ENCODE measurements at regions not wholly inside any gene's neighbourhood (a gene's known extent, or its start where the extent isn't known, plus 50 kb on each side); places are given as distances from the start of the nearest gene placed in this dataset.

- DNase-seq, result no peak
- Histone ChIP-seq H3K79me1 (ENCODE audit: low read length) (no peaks in the 10 kb centered on the region), H2AFZ (ENCODE audit: insufficient read depth, low read length, poor library complexity) (no peak overlapping the region), H4K12ac (ENCODE audit: low read depth, low read length) (no peak overlapping the region), H3K4me1 (ENCODE audit: control insufficient read depth in 1 of 2, insufficient read depth in 2 of 2, low read length in 2 of 2) (no peaks in the 10 kb centered on the region), H3K27ac (ENCODE audit: low read depth, low read length) (no peak overlapping the region), H2BK120ac (ENCODE audit: insufficient read depth, low read length, poor library complexity) (no peak overlapping the region), H4K8ac (ENCODE audit: low read depth, low read length) (no peak overlapping the region), H2BK5ac (ENCODE audit: low read depth, low read length, poor library complexity) (no peak overlapping the region), H3K9me3 (ENCODE audit: insufficient read depth, low read depth, low read length) (peaks cover 3% of the 10 kb centered on the region), H2BK12ac (ENCODE audit: low read length) (no peak overlapping the region), H3K4me3 (ENCODE audit: low read depth, low read length) (no peak overlapping the region), H3K79me2 (ENCODE audit: control insufficient read depth, insufficient read depth, low read length, poor library complexity) (no peaks in the 10 kb centered on the region), H2AK5ac (ENCODE audit: low read length) (no peak overlapping the region), H3K9ac (ENCODE audit: low read length) (no peak overlapping the region), H3K4ac (ENCODE audit: low read depth, low read length) (no peak overlapping the region), H3K36me3 (ENCODE audit: control insufficient read depth in 1 of 2, insufficient read depth in 2 of 2, low read length in 2 of 2) (no peaks in the 10 kb centered on the region), H3K27me3 (ENCODE audit: insufficient read depth, low read length) (no peaks in the 10 kb centered on the region), H3K18ac (ENCODE audit: low read length) (no peak overlapping the region), H3K4me2 (ENCODE audit: low read length) (no peak overlapping the region), H3K14ac (ENCODE audit: low read length) (no peak overlapping the region), H4K91ac (ENCODE audit: low read depth, low read length) (no peak overlapping the region), H3K23ac (ENCODE audit: low read length) (no peak overlapping the region)
- WGBS (ENCODE audit: extremely low coverage, insufficient coverage, insufficient read length), result no CpG with 5 or more reads among the region's 8 CpGs
Observed at GRCh38 chr2:501667-502066, 175.5 kb downstream of the TMEM18 start.

- Histone ChIP-seq H3K4me3 (ENCODE audit: low read depth, low read length) (no peak overlapping the region), H4K12ac (ENCODE audit: low read depth, low read length) (no peak overlapping the region), H3K36me3 (ENCODE audit: control insufficient read depth in 1 of 2, insufficient read depth in 2 of 2, low read length in 2 of 2) (no peaks in the 10 kb centered on the region), H3K18ac (ENCODE audit: low read length) (no peak overlapping the region), H2AK5ac (ENCODE audit: low read length) (no peak overlapping the region), H3K9me3 (ENCODE audit: insufficient read depth, low read depth, low read length) (peaks cover 3% of the 10 kb centered on the region), H3K27ac (ENCODE audit: low read depth, low read length) (no peak overlapping the region), H4K8ac (ENCODE audit: low read depth, low read length) (no peak overlapping the region), H3K79me1 (ENCODE audit: low read length) (no peaks in the 10 kb centered on the region), H3K27me3 (ENCODE audit: insufficient read depth, low read length) (no peaks in the 10 kb centered on the region), H3K4me1 (ENCODE audit: control insufficient read depth in 1 of 2, insufficient read depth in 2 of 2, low read length in 2 of 2) (no peaks in the 10 kb centered on the region), H3K23ac (ENCODE audit: low read length) (no peak overlapping the region), H3K14ac (ENCODE audit: low read length) (no peak overlapping the region), H2BK12ac (ENCODE audit: low read length) (no peak overlapping the region), H2BK5ac (ENCODE audit: low read depth, low read length, poor library complexity) (no peak overlapping the region), H4K91ac (ENCODE audit: low read depth, low read length) (no peak overlapping the region), H3K4me2 (ENCODE audit: low read length) (no peak overlapping the region), H3K4ac (ENCODE audit: low read depth, low read length) (no peak overlapping the region), H2BK120ac (ENCODE audit: insufficient read depth, low read length, poor library complexity) (no peak overlapping the region), H2AFZ (ENCODE audit: insufficient read depth, low read length, poor library complexity) (no peak overlapping the region), H3K9ac (ENCODE audit: low read length) (no peak overlapping the region), H3K79me2 (ENCODE audit: control insufficient read depth, insufficient read depth, low read length, poor library complexity) (no peaks in the 10 kb centered on the region)
- no CpG with 5 or more reads among the region's 5 CpGs for WGBS (ENCODE audit: extremely low coverage, insufficient coverage, insufficient read length)
- peak in 1 of 2 donors; percentile 48 for DNase-seq
Observed at GRCh38 chr2:501130-501529, 176.1 kb downstream of the TMEM18 start.

GRCh38 chr2:499726-500125, 177.5 kb downstream of the TMEM18 start:
- H3K4me3 ChIP-seq (ENCODE audit: low read depth, low read length), result no peak overlapping the region
- H3K36me3 ChIP-seq (ENCODE audit: control insufficient read depth in 1 of 2, insufficient read depth in 2 of 2, low read length in 2 of 2), result no peaks in the 10 kb centered on the region
- WGBS (ENCODE audit: extremely low coverage, insufficient coverage, insufficient read length), result no CpG with 5 or more reads among the region's 8 CpGs
- no peak overlapping the region for H3K14ac ChIP-seq (ENCODE audit: low read length)
- H2BK120ac ChIP-seq (ENCODE audit: insufficient read depth, low read length, poor library complexity), result no peak overlapping the region
- H3K4me2 ChIP-seq (ENCODE audit: low read length), result no peak overlapping the region
- no peak overlapping the region for H3K4ac ChIP-seq (ENCODE audit: low read depth, low read length)
- no peak overlapping the region for H4K12ac ChIP-seq (ENCODE audit: low read depth, low read length)
- H2BK12ac ChIP-seq (ENCODE audit: low read length), result no peak overlapping the region
- no peak overlapping the region for H2AFZ ChIP-seq (ENCODE audit: insufficient read depth, low read length, poor library complexity)
- H3K27me3 ChIP-seq (ENCODE audit: insufficient read depth, low read length), result no peaks in the 10 kb centered on the region
- H3K79me2 ChIP-seq (ENCODE audit: control insufficient read depth, insufficient read depth, low read length, poor library complexity), result no peaks in the 10 kb centered on the region
- no peak overlapping the region for H3K23ac ChIP-seq (ENCODE audit: low read length)
- no peaks in the 10 kb centered on the region for H3K79me1 ChIP-seq (ENCODE audit: low read length)
- no peak overlapping the region for H3K18ac ChIP-seq (ENCODE audit: low read length)
- H3K4me1 ChIP-seq (ENCODE audit: control insufficient read depth in 1 of 2, insufficient read depth in 2 of 2, low read length in 2 of 2), result no peaks in the 10 kb centered on the region
- peaks cover 3% of the 10 kb centered on the region for H3K9me3 ChIP-seq (ENCODE audit: insufficient read depth, low read depth, low read length)
- no peak overlapping the region for H2AK5ac ChIP-seq (ENCODE audit: low read length)
- H4K91ac ChIP-seq (ENCODE audit: low read depth, low read length), result no peak overlapping the region
- H2BK5ac ChIP-seq (ENCODE audit: low read depth, low read length, poor library complexity), result no peak overlapping the region
- no peak overlapping the region for H3K27ac ChIP-seq (ENCODE audit: low read depth, low read length)
- no peak overlapping the region for H4K8ac ChIP-seq (ENCODE audit: low read depth, low read length)
- DNase-seq, result peak; percentile 20 to 73
- H3K9ac ChIP-seq (ENCODE audit: low read length), result no peak overlapping the region

- Histone ChIP-seq H3K27ac (ENCODE audit: low read depth, low read length) (no peak overlapping the region), H3K9ac (ENCODE audit: low read length) (no peak overlapping the region), H4K8ac (ENCODE audit: low read depth, low read length) (no peak overlapping the region), H2AK5ac (ENCODE audit: low read length) (no peak overlapping the region), H3K79me1 (ENCODE audit: low read length) (no peaks in the 10 kb centered on the region), H2BK120ac (ENCODE audit: insufficient read depth, low read length, poor library complexity) (no peak overlapping the region), H3K9me3 (ENCODE audit: insufficient read depth, low read depth, low read length) (peaks cover 3% of the 10 kb centered on the region), H3K4me1 (ENCODE audit: control insufficient read depth in 1 of 2, insufficient read depth in 2 of 2, low read length in 2 of 2) (no peaks in the 10 kb centered on the region), H3K36me3 (ENCODE audit: control insufficient read depth in 1 of 2, insufficient read depth in 2 of 2, low read length in 2 of 2) (no peaks in the 10 kb centered on the region), H3K27me3 (ENCODE audit: insufficient read depth, low read length) (no peaks in the 10 kb centered on the region), H3K14ac (ENCODE audit: low read length) (no peak overlapping the region), H2BK12ac (ENCODE audit: low read length) (no peak overlapping the region), H3K18ac (ENCODE audit: low read length) (no peak overlapping the region), H4K12ac (ENCODE audit: low read depth, low read length) (no peak overlapping the region), H2AFZ (ENCODE audit: insufficient read depth, low read length, poor library complexity) (no peak overlapping the region), H3K4me2 (ENCODE audit: low read length) (no peak overlapping the region), H3K23ac (ENCODE audit: low read length) (peak overlapping the region; percentile 81), H2BK5ac (ENCODE audit: low read depth, low read length, poor library complexity) (no peak overlapping the region), H3K4me3 (ENCODE audit: low read depth, low read length) (peak overlapping the region; percentile 10), H3K79me2 (ENCODE audit: control insufficient read depth, insufficient read depth, low read length, poor library complexity) (no peaks in the 10 kb centered on the region), H3K4ac (ENCODE audit: low read depth, low read length) (no peak overlapping the region), H4K91ac (ENCODE audit: low read depth, low read length) (no peak overlapping the region)
- no peak for DNase-seq
- WGBS (ENCODE audit: extremely low coverage, insufficient coverage, insufficient read length), result no CpG with 5 or more reads among the region's 10 CpGs
Observed at GRCh38 chr2:498493-499178, 178.6 kb downstream of the TMEM18 start.
